GM10266 (cell line): ENCODE measurements at regions not wholly inside any gene's neighbourhood (a gene's known extent, or its start where the extent isn't known, plus 50 kb on each side); places are given as distances from the start of the nearest gene placed in this dataset.
"Not testable (repeated sequence)": the region's sequence is repeated elsewhere in the genome, so short reads cannot be mapped to it uniquely, and the experiment has no call there.

Experiments
- DNase-seq: peaks from one replicate; pipeline ENCODE4 v3.0.0; 2012; ENCODE audit errors: extremely low spot score
- TF ChIP-seq, protein P1 (sequence below): IDR thresholded peaks from 2 replicates; pipeline ENCODE4 v1.5.1; 2012; ENCODE audit warnings: mild to moderate bottlenecking, low read depth; ENCODE audit not compliant: control insufficient read depth, insufficient read depth; ENCODE audit errors: missing control alignments

DNA sequence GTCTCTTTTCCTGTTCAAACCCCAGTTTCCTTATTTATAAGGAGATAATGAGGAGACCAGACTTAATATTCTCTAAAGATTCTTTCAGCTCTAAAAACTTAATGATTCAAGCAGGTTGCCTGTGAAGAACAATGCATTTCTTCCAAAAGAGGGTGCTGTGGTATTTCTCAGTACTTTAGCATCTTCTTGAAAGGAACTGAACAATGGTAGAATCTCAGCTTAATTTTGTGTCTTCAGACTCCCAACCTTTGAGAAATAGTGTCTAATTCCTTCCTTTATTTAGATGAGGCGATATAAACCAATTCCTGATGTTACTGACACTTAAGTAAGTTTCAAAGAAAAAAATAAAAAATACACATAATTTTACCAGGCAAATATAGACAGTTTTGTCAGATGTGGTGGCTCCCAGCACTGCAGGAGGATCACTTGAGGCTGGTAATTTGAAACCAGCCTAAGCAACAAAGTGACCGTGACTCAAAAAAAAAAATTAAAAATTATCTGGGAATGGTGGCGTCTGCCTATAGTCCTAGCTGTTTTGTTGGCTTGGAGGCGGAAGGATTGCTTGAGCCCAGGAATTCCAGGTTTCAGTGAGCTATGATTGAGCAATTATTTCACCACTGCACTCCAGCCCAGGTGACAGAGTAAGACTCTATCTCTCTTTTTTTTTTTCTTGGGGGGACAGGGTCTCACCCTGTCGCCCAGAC lies 76.9 kb upstream of the PSMA6 start:
- TF ChIP-seq, protein P1, sequence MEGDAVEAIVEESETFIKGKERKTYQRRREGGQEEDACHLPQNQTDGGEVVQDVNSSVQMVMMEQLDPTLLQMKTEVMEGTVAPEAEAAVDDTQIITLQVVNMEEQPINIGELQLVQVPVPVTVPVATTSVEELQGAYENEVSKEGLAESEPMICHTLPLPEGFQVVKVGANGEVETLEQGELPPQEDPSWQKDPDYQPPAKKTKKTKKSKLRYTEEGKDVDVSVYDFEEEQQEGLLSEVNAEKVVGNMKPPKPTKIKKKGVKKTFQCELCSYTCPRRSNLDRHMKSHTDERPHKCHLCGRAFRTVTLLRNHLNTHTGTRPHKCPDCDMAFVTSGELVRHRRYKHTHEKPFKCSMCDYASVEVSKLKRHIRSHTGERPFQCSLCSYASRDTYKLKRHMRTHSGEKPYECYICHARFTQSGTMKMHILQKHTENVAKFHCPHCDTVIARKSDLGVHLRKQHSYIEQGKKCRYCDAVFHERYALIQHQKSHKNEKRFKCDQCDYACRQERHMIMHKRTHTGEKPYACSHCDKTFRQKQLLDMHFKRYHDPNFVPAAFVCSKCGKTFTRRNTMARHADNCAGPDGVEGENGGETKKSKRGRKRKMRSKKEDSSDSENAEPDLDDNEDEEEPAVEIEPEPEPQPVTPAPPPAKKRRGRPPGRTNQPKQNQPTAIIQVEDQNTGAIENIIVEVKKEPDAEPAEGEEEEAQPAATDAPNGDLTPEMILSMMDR: peak; percentile 42
- DNase-seq: peak; percentile 26

DNA sequence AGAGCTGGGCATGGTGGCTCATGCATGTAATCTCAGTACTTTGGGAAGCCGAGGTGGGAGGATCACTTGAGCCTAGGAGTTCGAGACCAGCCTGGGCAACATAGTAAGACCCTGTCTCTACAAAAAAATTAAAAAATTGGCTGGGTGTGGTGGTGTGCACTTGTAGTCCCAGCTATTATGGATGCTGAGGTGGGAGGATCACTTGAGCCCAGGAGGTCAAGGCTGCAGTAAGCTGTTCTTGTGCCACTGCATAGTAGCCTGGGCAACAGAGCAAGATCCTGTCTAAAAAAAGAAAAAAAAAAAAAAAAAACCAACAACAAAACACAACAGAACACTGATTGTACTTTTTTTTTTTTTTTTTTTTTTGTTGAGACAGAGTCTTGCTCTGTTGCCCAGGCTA lies 74.0 kb upstream of the PSMA6 start:
- DNase-seq: not testable (repeated sequence)

DNA sequence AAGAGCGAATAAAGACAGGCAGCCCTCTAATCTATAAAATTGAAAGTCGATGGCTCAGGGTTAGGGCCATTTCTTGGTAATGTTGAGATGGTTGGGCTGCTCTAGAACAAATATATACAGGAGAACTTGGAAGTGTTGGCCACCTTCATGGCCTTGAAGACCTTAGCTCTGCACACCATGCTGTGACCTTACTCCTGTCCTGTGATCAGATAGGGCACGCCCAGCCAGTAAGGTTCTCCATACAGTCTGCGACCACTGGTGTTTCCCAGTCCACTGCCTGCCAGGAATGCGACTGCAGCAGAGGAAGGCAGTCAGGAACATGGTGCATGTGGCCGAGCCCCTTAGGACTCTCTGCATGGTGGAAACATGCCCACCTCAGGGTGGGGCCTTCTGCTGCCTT lies 73.2 kb upstream of the PSMA6 start:
- TF ChIP-seq, protein P1: no peak
- no peak for DNase-seq

DNA sequence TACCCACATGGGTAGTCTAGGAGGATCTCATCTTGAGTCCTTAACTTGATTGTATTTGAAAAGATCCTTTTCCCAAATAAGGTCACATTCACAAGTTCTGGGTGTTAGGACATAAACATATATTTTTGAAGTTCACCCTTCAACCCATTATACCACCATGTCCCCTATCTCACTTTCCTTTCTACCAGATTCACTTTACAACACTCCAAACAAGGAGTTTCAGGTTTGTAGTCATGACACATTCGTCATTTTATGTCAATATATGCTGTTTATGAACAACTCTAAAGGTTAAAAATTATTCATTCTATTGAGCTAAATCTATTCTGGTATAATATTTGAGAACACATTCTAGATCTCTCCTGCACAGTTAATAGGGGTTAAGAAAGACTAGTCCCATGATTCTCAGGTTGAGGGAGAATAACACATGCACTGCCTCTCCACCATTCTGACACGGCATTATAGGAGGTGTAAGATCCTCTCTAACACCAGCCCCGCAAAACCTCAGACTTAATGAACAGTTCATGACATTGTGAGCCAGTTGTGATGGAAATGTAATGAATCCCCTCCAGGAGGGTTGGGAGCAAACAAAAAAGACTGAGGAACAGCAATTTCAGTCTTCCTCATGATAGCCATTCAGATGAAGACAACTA lies 72.0 kb upstream of the PSMA6 start:
- TF ChIP-seq, protein P1: no peak
- DNase-seq: no peak

DNA sequence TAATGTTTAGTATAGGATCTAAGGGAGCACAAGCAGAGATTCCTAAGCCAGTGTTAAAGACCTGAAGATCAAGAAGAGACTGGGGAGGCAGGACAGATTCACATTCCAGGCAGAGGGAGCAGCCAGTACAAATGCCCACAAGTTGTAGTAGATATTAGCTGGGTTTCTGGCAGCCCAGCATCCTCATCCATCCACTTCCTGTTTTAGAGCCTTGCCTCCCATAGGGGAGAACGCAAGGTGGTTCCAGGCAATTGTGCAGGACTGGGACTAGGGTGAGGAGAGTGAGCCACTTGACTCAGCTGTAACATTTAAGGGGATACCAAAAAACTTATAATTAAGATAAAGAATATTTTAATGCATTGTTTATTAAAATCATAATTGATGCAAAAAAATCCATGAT lies 71.3 kb upstream of the PSMA6 start:
- no peak for DNase-seq
- TF ChIP-seq, protein P1: no peak

DNA sequence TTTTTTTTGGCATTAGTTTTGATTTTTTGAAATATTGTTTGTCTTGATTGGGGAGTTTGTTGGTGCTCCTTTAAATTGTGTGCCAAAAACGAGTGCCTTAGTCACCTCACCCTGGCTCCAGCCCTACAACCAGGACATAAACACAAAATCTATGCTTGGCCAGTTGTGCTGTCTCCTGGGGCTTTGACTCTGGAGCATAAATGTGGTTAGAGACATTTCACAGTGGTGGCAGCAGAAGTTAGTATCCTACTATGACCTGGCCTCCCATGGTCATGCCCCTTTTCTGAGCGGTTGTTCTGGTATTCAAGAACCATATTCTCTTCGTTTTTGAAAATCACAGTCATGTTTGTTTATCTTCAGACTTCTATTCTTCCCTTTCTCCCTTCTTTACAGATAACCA lies 70.7 kb upstream of the PSMA6 start:
- TF ChIP-seq, protein P1: no peak
- no peak for DNase-seq

DNA sequence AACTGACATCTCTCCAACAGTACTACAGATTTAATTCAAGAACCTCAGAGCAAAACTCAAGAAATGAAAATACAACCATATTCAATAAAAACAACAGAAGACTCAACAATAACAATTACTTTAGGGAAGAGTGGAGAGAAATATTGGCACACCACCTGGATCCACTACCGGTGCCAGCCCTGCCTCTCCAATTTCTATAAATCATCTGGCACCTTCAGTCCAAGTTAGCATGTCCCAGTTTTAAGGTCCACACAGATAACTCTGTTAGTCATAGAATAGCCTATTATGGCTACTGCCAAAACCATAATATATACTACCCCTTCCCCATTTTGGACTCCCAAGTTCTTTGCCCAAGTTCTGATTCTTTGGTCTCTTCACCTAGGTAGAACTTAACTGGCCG lies 69.9 kb upstream of the PSMA6 start:
- TF ChIP-seq, protein P1: no peak
- no peak for DNase-seq
